ENCODE measurements at regions not wholly inside any gene's neighbourhood (a gene's known extent, or its start where the extent isn't known, plus 50 kb on each side); places are given as distances from the start of the nearest gene placed in this dataset.

- H3K9me3 Mint-ChIP-seq: no peaks in the 10 kb centered on the region
- no peak for ATAC-seq
- Histone ChIP-seq H3K27me3 (ENCODE audit: control insufficient read depth, insufficient read depth, low read length) (no peaks in the 10 kb centered on the region), H3K36me3 (ENCODE audit: control insufficient read depth, insufficient read depth, low read length) (no peaks in the 10 kb centered on the region), H3K9me3 (ENCODE audit: control insufficient read depth, insufficient read depth, low read length) (no peaks in the 10 kb centered on the region), H3K4me3 (ENCODE audit: low read length) (no peak overlapping the region), H3K27ac (ENCODE audit: low read length) (no peak overlapping the region), H3K4me1 (ENCODE audit: control insufficient read depth, insufficient read depth, low read length) (no peaks in the 10 kb centered on the region)
- H3K27me3 Mint-ChIP-seq (ENCODE audit: low read depth in 2 of 2): peaks cover 0 to 2% of the 10 kb centered on the region in 2 donors
- TF ChIP-seq CTCF (IDR thresholded peaks at IDR 0.05): no peak
- 100% methylated on average over 1 of the region's 2 CpGs for WGBS (ENCODE audit: insufficient coverage)
- no peaks in the 10 kb centered on the region for H3K4me1 Mint-ChIP-seq
- H3K27ac Mint-ChIP-seq: no peak overlapping the region
- no peaks in the 10 kb centered on the region for H3K36me3 Mint-ChIP-seq
- no peak overlapping the region for H3K4me3 Mint-ChIP-seq
- intact Hi-C loops (cut with micrococcal nuclease): no loop called here
- no peak for DNase-seq
Observed at GRCh38 chr10:113341138-113341537, 211.7 kb upstream of the HABP2 start.

DNA sequence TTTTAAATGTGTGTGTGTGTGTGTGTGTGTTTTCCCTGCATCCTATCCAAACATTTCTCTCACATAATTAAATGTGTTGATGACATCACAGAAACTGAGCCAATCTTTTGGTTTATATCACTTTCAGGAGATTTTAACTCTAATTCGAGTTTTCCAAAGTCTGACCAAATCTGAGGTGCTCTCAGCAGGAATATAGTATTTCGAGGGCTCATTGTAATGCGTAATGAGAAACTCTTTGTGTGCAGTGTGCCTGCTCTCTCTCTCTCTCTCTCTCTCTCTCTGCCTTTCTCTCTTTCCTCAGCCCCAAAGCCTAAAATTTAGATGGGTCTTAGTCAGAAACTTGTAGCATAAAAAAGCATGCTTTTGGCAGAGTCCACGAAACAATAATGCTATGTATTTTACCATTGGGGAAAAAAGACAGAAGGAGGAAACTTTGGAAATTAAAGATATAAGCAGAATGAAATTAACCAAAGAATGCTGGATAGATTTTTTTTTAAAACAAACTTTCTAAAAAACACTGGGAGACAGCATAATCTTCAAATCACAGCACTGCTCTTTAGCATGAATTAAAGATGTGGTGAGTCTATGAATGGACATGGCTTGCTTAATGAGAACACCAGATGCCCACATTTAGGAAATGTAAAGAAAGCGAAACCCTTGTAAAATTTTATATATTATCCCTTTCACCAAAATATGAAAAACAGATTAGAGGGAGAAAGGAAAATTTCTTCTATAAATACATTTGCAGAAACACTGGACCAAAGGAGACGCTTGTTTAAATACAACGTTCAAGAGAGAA lies 206.8 kb upstream of the HABP2 start:
- TF ChIP-seq CTCF (IDR thresholded peaks at IDR 0.05): no peak
- H3K4me3 Mint-ChIP-seq: no peak overlapping the region
- H3K4me1 Mint-ChIP-seq: no peaks in the 10 kb centered on the region
- Histone ChIP-seq H3K9me3 (ENCODE audit: control insufficient read depth, insufficient read depth, low read length) (no peaks in the 10 kb centered on the region), H3K27ac (ENCODE audit: low read length) (no peak overlapping the region), H3K4me1 (ENCODE audit: control insufficient read depth, insufficient read depth, low read length) (no peaks in the 10 kb centered on the region), H3K27me3 (ENCODE audit: control insufficient read depth, insufficient read depth, low read length) (no peaks in the 10 kb centered on the region), H3K4me3 (ENCODE audit: low read length) (no peak overlapping the region), H3K36me3 (ENCODE audit: control insufficient read depth, insufficient read depth, low read length) (no peaks in the 10 kb centered on the region)
- ATAC-seq (no peak), DNase-seq (no peak)
- peaks cover 11 to 12% of the 10 kb centered on the region in 2 donors for H3K27me3 Mint-ChIP-seq (ENCODE audit: low read depth in 2 of 2)
- no peaks in the 10 kb centered on the region for H3K36me3 Mint-ChIP-seq
- 93% methylated on average over 6 of the region's 7 CpGs for WGBS (ENCODE audit: insufficient coverage)
- H3K9me3 Mint-ChIP-seq: no peaks in the 10 kb centered on the region
- H3K27ac Mint-ChIP-seq: no peak overlapping the region
- intact Hi-C loops (cut with micrococcal nuclease): no loop called here

DNA sequence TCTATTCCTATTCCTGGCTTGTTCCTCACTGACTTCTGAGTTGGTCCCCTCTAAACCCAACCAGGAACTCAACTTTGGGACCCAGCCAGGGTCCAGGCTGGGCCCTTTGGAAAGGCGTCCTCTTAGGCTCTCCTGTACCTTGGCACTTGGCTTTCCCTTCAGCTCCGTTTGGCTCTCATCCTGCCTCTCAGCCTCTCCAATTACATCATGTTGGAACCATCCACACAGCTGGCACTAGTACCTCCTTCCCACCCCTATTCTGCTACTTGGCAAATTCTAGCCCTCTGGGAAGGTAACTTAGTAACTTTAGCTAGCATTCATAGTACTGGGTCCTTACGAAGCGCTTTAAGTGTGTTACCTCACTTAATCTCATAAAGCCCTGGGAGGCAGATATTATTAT lies 205.3 kb upstream of the HABP2 start:
- no peaks in the 10 kb centered on the region for H3K27me3 ChIP-seq (ENCODE audit: control insufficient read depth, insufficient read depth, low read length)
- H3K27me3 Mint-ChIP-seq (ENCODE audit: low read depth in 2 of 2): peaks cover 9 to 12% of the 10 kb centered on the region in 2 donors
- no peak overlapping the region for H3K4me3 ChIP-seq (ENCODE audit: low read length)
- H3K36me3 ChIP-seq (ENCODE audit: control insufficient read depth, insufficient read depth, low read length): no peaks in the 10 kb centered on the region
- no peak overlapping the region for H3K4me3 Mint-ChIP-seq
- no peaks in the 10 kb centered on the region for H3K4me1 Mint-ChIP-seq
- H3K9me3 Mint-ChIP-seq: no peaks in the 10 kb centered on the region
- no peak overlapping the region for H3K27ac Mint-ChIP-seq
- H3K27ac ChIP-seq (ENCODE audit: low read length): no peak overlapping the region
- no peaks in the 10 kb centered on the region for H3K4me1 ChIP-seq (ENCODE audit: control insufficient read depth, insufficient read depth, low read length)
- 97% methylated on average over 4 of the region's 4 CpGs for WGBS (ENCODE audit: insufficient coverage)
- no peak for TF ChIP-seq CTCF (IDR thresholded peaks at IDR 0.05)
- H3K9me3 ChIP-seq (ENCODE audit: control insufficient read depth, insufficient read depth, low read length): no peaks in the 10 kb centered on the region
- intact Hi-C loops (cut with micrococcal nuclease): no loop called here
- DNase-seq (no peak), ATAC-seq (no peak)
- no peaks in the 10 kb centered on the region for H3K36me3 Mint-ChIP-seq

GRCh38 chr10:113348694-113349093 lies 204.2 kb upstream of the HABP2 start:
- no peaks in the 10 kb centered on the region for H3K4me1 ChIP-seq (ENCODE audit: control insufficient read depth, insufficient read depth, low read length)
- no peaks in the 10 kb centered on the region for H3K27me3 ChIP-seq (ENCODE audit: control insufficient read depth, insufficient read depth, low read length)
- Mint-ChIP-seq H3K27ac (no peak overlapping the region), H3K9me3 (no peaks in the 10 kb centered on the region), H3K27me3 (ENCODE audit: low read depth in 2 of 2) (peaks cover 9 to 12% of the 10 kb centered on the region in 2 donors), H3K4me3 (no peak overlapping the region), H3K36me3 (no peaks in the 10 kb centered on the region), H3K4me1 (no peaks in the 10 kb centered on the region)
- TF ChIP-seq CTCF (IDR thresholded peaks at IDR 0.05): no peak
- no peak overlapping the region for H3K4me3 ChIP-seq (ENCODE audit: low read length)
- no peaks in the 10 kb centered on the region for H3K9me3 ChIP-seq (ENCODE audit: control insufficient read depth, insufficient read depth, low read length)
- intact Hi-C loops (cut with micrococcal nuclease): no loop called here
- H3K36me3 ChIP-seq (ENCODE audit: control insufficient read depth, insufficient read depth, low read length): no peaks in the 10 kb centered on the region
- H3K27ac ChIP-seq (ENCODE audit: low read length): no peak overlapping the region
- no peak for ATAC-seq
- WGBS (ENCODE audit: insufficient coverage): 86% methylated on average over 7 of the region's 7 CpGs
- DNase-seq: no peak

All from natural killer cell (primary cell).